ENCODE measurements at regions not wholly inside any gene's neighbourhood (a gene's known extent, or its start where the extent isn't known, plus 50 kb on each side); places are given as distances from the start of the nearest gene placed in this dataset.
"Not testable (repeated sequence)": the region's sequence is repeated elsewhere in the genome, so short reads cannot be mapped to it uniquely, and the experiment has no call there.

- intact Hi-C loops (cut with DNase I): no loop called here
- no peak for DNase-seq
- no peak for ATAC-seq
Observed at GRCh38 chr7:24422441-24423010, 138.5 kb downstream of the NPY start.

GRCh38 chr7:24425664-24426063 lies 141.7 kb downstream of the NPY start:
- no peak for ATAC-seq

GRCh38 chr7:24427048-24427447 lies 143.1 kb downstream of the NPY start:
- DNase-seq (no peak), ATAC-seq (no peak)
- intact Hi-C loops (cut with DNase I): no loop called here

More at GRCh38 chr7:24425664-24426063, 141.7 kb downstream of the NPY start:
- DNase-seq: no peak
- intact Hi-C loops (cut with DNase I): no loop called here

GRCh38 chr7:24428676-24429075 lies 144.6 kb upstream of the PALS2 start:
- intact Hi-C loops (cut with DNase I): no loop called here
- DNase-seq (no peak), ATAC-seq (no peak)

GRCh38 chr7:24432677-24433076 lies 140.6 kb upstream of the PALS2 start:
- DNase-seq (no peak), ATAC-seq (no peak)
- intact Hi-C loops (cut with DNase I): no loop called here

- ATAC-seq: no peak
- intact Hi-C loops (cut with DNase I): no loop called here
- no peak for DNase-seq
Observed at GRCh38 chr7:24434972-24435371, 138.3 kb upstream of the PALS2 start.

- ATAC-seq (no peak), DNase-seq (no peak)
- intact Hi-C loops (cut with DNase I): no loop called here
Observed at GRCh38 chr7:24436131-24436920, 136.9 kb upstream of the PALS2 start.

GRCh38 chr7:24438232-24438631 lies 135.0 kb upstream of the PALS2 start:
- ATAC-seq: no peak
- intact Hi-C loops (cut with DNase I): no loop called here

GRCh38 chr7:24439104-24439503 lies 134.1 kb upstream of the PALS2 start:
- DNase-seq; ATAC-seq; intact Hi-C loops (cut with DNase I): not testable (repeated sequence)

More at GRCh38 chr7:24438232-24438631, 135.0 kb upstream of the PALS2 start:
- DNase-seq: no peak

- intact Hi-C loops (cut with DNase I): no loop called here
- no peak for ATAC-seq
- no peak for DNase-seq
Observed at GRCh38 chr7:24440892-24441291, 132.4 kb upstream of the PALS2 start.

GRCh38 chr7:24441314-24442027 lies 131.8 kb upstream of the PALS2 start:
- ATAC-seq (no peak), DNase-seq (no peak)
- intact Hi-C loops (cut with DNase I): no loop called here

GRCh38 chr7:24442170-24442777 lies 131.0 kb upstream of the PALS2 start:
- intact Hi-C loops (cut with DNase I): no loop called here
- ATAC-seq: no peak
- DNase-seq: no peak

GRCh38 chr7:24444666-24445440 lies 128.4 kb upstream of the PALS2 start:
- no peak for ATAC-seq
- DNase-seq: no peak
- intact Hi-C loops (cut with DNase I): no loop called here

- intact Hi-C loops (cut with DNase I): no loop called here
- ATAC-seq (no peak), DNase-seq (no peak)
Observed at GRCh38 chr7:24448038-24448437, 125.2 kb upstream of the PALS2 start.

- intact Hi-C loops (cut with DNase I); DNase-seq; ATAC-seq: not testable (repeated sequence)
Observed at GRCh38 chr7:24449416-24449815, 123.8 kb upstream of the PALS2 start.

- ATAC-seq: no peak
- intact Hi-C loops (cut with DNase I): no loop called here
- DNase-seq: no peak
Observed at GRCh38 chr7:24455813-24456525, 117.3 kb upstream of the PALS2 start.

- no peak for ATAC-seq
- intact Hi-C loops (cut with DNase I): no loop called here
- DNase-seq: no peak
Observed at GRCh38 chr7:24456526-24457218, 116.6 kb upstream of the PALS2 start.

GRCh38 chr7:24457219-24457558 lies 116.1 kb upstream of the PALS2 start:
- intact Hi-C loops (cut with DNase I): no loop called here
- DNase-seq (no peak), ATAC-seq (no peak)
